Breast epithelium (tissue), 3 donors: ENCODE measurements at regions not wholly inside any gene's neighbourhood (a gene's known extent, or its start where the extent isn't known, plus 50 kb on each side); places are given as distances from the start of the nearest gene placed in this dataset.

Source experiments
- CTCF ChIP-seq, 3 donors: fragments of 450-650 bp; IDR thresholded peaks; one replicate each; pipeline ENCODE4 v1.5.1; 2016 to 2017; ENCODE audit warnings: antibody characterized with exemption in 3 of 3, mild to moderate bottlenecking in 3 of 3, moderate library complexity in 3 of 3
- POLR2A ChIP-seq: fragments of 450-650 bp; IDR thresholded peaks from one replicate; pipeline ENCODE4 v1.6.1; 2016; ENCODE audit warnings: antibody characterized with exemption, mild to moderate bottlenecking, moderate library complexity

GRCh38 chr4:137735561-137736104, 203.3 kb upstream of the PCDH18 start:
- TF ChIP-seq CTCF (IDR thresholded peaks at IDR 0.05): no peak
- TF ChIP-seq POLR2A: no peak
